COLO668 (cell line): ENCODE measurements at regions not wholly inside any gene's neighbourhood (a gene's known extent, or its start where the extent isn't known, plus 50 kb on each side); places are given as distances from the start of the nearest gene placed in this dataset.
A peak's percentile ranks its signal among the peaks of the same experiment; 100 is the strongest.
"Not testable (repeated sequence)": the region's sequence is repeated elsewhere in the genome, so short reads cannot be mapped to it uniquely, and the experiment has no call there.

Experiments used
- DNase-seq: peaks from one replicate; lab custom pipeline; 2025; ENCODE audit not compliant: unreplicated experiment; lab: John Stamatoyannopoulos, UW

DNA sequence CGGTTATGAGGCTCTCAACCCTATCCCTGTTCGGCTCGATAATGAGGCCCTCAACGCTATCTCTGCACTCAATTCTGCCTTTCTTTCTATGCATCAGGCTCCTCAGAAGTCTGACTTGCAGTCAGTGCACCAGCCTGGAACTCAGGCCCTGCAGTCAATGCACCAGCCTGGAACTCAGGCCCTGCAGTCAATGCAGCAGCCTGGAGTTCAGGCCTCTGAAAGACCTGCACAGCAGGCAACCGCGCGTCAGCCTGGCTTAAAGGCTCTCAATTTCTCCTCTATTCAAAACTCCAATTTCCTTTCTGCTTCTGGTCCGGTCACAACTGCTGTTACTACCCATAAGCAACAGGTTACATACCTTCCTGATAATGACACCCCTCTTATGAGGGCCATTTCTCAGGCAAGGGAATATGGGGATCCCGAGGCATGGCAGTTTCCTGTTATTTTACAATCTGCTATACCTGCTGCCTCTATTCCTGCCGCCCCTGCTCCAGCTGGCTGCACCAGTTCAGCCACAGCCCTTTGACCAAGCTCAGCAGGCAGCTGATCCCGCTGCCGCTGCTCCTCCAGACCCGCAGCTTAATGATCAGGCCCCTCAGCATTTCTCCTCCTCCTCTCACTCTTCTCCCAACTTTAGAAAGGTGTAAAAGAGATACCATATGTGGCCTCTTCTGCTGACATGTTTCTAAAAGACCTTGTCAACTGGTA is 933.6 kb upstream of the FANCL start:
- DNase-seq, result peak; percentile 23

DNA sequence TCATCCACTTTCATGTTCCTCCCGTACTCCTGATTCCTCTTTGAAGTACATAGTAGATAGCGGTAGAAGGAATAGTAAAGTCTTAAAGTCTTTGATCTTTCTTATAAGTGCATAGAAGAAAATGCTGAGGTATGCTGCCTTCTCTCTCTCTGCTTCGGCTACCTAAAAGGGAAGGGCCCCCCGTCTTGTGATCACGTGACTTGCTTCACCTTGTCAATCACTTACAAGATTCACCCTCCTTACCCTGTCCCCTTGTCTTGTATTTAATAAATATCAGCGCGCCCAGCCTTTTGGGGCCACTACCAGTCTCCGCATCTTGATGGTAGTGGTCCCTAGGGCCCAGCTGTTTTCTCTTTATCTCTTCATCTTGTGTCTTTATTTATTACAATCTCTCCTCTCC is 932.2 kb upstream of the FANCL start:
- no peak for DNase-seq

DNA sequence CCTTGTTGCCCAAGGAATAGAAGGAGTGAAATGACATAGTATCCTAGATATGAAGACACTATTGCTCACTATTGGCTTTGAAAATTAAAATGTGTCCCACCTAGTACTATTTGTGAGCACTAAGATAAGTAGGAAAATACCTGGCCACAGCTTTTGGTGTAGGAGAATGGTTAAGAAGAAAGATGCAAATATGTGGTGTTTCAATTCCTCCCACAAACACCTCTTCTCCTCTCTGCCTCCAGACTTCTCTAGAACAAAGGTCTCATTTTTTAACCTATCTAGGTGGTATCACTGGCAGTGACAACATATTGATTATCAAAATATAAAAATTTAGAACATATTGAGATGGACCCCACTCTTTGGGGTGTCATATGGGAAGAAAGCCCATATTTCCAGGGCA is 929.9 kb upstream of the FANCL start:
- no peak for DNase-seq

DNA sequence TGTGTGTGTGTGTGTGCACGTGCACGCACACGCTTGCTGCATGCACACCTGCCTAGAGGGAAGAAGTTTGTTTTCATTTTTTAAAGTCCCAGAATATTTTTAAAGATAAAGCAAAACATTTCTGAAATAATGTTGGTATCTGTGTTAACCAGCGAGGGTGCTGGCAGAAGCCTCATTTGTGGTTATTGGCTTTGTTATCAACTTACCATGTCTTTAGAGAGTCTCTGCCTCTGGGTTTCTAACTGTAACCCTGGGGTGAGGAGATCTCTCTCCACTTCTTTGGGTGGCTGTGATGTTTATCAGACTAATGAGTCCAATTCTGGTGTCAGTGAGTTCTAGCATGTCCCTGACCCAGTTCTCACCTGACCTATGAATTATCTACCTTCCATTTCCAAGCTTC is 927.6 kb upstream of the FANCL start:
- DNase-seq, result no peak

DNA sequence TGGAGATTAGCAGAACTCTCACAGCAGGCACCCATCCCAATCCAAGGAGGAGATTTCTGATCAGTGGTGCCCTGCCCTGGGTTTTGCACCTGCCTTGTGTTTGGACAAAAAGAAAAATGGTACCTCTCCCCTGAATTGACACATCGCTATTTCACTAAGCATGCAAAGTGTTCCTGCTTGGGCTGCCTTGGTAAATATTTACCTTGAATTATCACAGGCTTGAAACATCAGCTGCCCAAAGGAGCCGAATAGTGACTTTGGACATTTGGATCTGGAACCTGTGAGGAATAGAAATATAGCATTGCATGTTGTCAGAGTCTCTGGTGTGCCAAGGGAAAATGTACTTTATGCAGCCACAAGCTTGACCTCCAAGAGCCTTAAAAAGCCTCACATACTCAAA is 926.4 kb upstream of the FANCL start:
- DNase-seq, result peak; percentile 82

DNA sequence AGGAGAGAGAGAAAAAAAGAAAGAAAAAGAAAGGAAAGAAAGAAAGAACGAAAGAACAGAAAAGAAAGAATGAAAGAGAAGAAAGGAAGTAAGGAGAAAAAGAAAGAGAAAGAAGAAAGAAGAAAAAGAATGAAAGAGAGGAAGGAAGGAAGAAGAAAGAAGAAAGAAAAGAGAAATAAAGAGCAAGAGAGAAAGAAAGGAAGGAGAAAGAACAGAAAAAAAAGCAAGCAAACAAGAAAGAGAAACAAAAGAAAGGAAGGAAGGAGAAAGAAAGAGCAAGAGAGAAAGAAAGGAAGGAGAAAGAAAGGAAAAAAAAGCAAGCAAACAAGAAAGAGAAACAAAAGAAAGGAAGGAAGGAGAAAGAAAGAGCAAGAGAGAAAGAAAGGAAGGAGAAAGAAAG is 916.8 kb upstream of the FANCL start:
- DNase-seq, result not testable (repeated sequence)

DNA sequence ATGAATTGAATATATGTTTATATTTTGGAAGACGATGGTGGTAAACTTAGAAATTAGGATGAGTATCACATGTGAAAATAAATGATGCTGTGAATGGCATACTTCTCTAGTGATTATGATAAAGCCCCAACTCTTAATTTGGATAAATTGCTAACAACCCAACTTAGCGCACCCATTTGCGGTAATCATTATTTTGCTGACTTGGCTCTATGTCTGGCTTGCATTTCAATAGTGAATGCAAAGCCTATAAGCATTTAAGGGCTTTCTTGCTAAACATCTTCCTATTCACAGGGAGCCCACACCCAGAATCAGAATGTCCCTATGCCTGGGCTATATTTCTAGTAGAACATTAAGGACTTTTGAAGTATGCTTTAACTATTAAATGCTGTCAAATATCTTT is 910.7 kb upstream of the FANCL start:
- DNase-seq, result no peak

DNA sequence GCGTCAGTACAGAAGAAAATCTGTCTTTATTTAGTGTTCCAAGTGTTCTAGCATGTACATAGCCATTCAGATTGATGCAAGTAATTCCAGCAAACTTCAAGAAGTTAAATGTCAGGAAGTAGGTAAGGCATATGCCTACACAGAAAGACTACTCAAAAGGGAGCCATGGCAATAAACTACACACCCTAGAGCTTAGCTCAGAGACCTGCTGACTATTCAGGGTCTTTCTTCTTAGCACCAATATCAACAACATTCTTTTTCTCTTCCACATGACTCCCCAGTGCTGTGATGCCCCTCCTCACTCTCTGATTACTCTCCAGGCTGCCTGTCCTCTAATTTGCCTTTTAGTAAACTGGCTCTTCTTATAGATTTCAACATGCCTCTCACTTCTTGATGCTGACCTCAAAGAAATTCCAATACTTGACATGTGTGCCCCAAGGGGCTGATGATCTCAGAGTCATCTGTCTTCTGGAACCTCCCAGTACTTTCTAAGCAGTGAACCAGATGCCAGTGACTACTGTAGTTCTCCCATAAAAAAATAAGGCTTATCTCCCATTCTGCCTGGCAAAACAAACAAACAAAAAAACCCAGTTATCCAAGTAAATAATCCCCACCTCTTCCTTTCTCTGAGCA is 909.2 kb upstream of the FANCL start:
- no peak for DNase-seq

DNA sequence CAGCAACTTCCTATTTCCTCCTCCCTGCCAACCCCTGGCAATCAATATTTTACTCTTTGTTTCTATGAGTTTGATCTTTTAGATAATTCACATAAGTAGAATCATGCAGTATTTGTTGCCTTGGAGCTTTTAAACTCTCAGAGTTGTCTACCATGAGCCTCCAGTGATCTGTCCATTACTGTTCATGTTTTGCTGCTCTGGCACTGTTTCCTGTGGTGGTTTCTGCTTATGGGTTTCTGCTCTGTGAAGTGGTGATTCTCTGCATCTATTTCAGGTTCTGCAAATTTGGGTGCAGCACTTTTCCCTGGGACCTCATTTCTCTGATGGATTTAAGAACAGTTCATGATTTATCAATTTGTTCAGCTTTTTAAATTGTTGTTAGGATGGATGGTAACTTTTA is 908.1 kb upstream of the FANCL start:
- no peak for DNase-seq

DNA sequence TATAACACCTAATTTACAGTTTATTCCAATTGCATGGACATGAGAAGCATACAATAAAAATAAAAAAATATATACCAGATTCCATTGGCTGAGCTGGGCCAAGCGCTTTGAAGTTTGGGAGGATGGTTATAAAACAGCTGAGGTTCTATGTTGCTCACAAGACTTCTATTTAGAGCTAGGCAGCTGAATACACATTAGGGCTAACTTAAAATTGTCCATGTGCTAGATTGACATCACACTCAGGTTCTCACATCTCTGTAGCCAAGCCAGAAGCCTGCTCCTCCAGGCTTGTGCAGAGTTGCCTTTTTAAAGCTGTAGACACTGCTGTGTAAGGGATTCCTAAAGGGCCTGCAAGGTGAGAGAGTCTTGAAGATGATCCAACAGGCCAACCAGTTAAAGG is 871.1 kb upstream of the FANCL start:
- DNase-seq, result no peak

DNA sequence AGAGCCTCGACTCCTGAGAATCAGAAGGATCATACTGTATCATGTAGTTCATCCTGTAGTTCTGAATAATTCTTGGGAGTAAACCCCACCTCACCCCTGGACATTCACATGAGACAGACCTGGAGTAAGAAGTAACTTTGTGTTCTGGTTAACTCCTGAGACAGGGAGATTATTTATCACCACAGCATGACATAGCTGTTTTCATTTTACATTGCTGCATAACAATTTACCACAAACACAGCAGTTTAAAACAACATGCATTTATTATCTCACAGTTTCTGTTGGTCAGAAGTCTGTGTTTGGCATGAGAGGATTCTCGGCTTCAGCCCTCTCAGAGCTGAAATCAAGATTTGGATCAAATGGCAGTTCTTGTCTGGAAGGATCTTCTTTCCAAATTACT is 855.8 kb upstream of the FANCL start:
- no peak for DNase-seq

DNA sequence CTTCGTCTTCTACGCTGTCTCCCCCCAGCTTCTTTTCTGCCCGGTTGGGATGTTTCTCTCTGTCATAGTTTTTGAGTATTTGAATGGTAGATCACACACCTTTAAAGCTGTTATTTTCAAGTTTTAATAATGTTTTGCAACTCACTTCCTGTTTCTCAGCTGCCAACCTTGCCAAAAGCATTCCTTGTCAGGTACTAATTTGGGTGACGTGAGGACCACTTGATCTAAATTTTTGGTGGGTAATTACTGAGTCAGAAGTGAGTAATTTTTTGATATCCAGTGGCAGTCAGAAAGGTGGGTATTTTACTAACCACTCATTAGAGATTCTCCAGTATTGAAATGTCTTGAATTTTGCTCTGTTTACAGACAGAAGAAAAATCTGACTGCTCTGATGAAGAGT is 852.4 kb upstream of the FANCL start:
- no peak for DNase-seq

DNA sequence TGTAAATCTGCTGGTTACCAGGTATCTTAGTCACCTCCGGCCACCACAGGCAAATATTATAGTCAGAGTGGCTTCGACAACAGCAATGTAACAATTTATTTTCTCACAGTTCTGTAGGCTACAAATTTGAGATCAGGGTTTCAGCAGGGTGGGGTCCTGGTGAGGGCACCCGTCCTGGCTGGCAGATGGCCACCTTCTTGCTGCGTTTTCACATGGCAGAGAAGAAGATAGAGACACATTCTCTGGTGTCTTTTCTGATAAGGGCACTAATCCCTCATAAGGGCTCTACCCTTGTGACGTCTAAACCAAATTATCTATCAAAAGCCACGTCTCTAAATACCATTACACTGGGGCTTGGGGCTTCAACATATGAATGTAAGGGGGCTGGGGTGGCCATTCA is 843.2 kb upstream of the FANCL start:
- DNase-seq, result no peak

DNA sequence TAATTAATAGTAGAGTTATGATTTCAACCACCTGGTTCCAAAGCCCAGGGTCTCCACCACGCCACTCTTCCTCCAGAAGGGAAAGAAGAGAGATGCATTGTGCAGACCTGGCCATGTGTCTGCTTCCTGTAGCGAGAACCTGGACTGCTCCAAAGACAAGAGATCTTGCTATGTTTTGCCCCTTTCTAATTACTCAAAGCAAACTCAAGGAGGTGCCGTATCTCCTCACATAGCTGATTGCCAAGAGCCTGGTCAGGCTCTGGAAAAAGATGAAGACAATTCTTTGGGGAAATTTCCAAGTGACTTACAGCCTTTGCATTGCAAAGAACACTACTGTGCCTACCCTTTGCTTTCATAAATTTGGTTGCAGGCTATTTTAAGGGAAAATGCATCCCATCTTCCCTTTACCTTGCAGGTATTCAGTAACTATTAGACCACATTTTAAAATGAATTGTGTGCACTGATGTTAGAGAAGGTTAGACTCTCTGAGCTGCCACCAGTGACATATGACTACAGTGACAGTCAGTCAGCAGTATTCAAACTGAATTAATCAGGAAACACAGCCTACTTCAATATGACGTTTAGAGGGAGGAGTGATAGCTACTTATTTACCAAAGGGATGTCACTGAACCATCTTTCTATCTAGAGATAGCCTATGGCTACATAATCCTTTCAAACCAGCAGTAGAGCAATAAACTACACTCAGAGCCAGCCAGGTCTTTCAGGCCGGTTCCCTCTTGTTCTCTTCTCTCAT is 842.1 kb upstream of the FANCL start:
- no peak for DNase-seq

DNA sequence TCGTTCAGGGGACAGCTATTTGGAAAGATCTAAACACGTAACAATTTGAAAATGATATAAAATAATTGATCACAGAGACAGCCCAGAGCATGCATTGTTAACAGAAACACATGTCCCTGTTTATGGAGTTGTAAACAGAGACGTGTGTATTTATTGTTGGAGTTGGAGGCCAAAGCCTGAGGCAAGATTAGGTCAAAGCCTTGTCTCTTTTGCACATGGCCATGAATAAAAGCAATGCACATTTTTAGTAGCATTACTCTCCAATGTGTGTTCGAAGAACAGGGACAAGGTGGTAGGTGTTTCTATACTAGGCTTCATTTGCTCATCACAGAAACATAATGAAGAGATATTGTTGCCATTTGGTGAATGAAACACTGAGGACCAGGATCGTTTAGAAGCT is 841.5 kb upstream of the FANCL start:
- no peak for DNase-seq

DNA sequence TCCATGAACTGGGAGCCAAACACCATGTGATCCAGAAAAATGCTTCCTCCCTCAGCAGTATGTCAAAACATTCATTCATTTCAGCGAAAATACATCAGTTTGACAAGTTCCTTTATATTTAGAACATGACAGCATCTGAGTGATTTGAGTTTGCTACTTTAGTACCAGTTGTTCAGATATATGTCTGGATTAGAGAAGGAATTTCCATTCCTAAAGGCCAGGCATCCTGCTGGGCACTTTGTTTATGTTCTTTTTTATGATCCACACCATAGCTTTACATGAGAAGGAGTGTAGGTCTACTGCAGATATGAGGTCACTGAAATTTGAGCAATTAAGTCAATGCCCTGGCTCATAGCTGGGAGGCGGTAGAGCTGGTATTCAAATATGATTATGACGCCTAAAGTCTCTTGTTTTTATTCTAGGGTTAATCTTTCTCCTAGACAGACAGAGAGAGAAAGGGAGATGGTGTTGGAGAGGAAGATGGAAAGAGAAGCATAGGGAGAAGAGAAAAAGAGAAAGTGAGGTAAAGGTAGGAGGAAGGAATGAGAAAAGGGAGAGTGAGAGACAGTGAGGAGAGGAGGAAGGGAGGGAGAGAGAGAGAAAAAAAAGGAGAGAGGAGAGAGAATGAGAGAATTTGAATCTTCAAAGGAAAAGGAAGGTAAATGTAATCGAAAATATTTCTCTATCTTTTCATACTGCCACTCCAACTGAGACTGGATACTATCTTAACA is 839.5 kb upstream of the FANCL start:
- no peak for DNase-seq

DNA sequence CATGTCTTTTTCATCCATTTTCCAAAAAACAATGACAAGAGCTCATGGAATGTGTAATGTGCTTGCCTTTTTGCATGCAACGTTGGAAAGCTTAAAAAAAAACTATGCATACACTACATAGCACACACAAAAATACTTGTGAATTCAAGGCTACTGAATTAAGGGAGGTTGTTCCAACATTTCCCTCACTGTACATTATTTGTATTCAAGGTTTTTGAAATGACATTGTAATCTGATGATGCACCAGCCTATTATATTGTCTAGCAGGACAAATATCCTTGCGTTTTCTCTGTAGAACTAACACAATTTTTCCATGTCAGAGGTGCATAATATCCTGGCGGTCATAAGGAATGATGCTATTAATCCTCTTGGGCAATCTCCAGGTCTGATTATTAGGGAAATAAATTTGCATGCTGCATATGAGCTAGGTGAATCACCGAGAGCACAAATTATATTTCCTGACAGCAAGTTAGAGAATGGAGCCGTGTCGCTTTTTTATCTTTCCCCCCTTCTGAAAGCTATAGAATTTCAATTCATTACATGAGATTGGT is 836.9 kb upstream of the FANCL start:
- DNase-seq, result no peak

DNA sequence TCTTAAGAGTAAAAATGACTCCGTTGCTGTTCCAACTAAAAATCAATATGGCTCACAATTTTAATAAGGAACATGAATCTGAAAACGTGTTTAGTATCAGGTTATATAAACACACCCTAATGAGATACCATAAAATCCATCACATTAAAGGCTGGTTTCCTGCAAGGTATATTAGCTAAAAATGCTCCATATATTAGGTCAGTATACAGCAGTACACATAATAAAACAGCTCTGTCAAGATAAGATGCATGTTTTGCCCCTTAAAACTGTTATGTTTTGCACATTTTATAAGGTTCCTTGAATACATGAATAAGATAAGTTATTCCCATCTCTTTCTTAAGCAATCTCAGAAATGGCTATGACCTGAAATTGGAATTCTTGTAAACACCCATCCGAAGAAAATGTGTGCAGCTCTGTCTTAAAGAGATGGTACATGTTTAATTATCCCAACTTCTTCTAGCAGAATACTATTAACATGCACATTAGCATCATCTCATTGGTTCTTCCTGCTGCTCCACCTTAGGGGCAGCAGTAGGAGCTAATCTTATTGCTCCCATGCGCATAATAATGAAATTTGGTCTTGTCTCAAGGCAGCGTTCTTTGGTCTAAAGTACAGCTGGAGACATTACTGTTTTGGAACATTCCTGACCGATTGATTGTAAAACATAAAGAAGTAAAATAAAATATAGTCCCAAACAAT is 836.1 kb upstream of the FANCL start:
- no peak for DNase-seq

DNA sequence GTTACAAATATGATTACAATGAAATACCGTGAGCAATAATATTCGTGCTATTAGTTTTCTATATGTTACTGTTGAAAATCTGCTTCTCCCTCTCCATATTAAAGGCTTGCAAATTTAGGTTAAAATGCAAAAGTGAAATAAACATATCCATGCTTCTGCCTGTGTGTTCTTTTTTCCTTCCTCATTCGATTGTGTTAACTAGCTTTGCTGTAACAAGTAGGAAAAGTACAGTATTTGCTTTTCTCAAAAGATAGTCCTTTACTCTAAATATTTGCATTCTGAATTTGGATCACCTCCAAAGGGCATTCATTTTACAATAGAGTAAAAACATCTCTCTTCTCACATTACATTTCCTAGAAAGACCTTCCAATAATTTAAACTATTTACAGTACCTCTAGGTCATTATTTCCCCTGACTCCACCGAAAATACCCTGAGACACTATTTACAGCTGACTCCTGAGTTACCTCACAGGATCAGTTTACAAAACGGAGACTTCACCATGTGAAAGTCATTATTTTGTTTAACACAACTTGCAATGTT is 835.0 kb upstream of the FANCL start:
- no peak for DNase-seq

DNA sequence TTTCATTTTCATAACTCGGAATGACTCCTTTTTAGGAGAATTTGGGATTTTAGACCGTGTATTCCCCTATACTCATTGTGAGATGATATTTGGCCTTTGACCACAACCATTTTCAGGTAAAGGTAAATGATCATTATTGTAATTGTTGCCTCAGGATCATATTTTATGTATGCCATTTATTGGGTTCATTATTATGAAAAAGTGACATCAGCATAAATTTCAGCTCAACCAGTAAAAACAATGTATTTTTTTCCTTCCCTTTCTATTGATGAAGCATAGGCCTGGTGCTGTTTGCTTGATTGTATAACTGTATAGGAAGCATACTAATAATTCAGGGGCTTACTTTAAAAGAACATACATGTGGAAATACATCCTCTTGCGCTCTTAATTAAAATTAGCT is 832.9 kb upstream of the FANCL start:
- no peak for DNase-seq

DNA sequence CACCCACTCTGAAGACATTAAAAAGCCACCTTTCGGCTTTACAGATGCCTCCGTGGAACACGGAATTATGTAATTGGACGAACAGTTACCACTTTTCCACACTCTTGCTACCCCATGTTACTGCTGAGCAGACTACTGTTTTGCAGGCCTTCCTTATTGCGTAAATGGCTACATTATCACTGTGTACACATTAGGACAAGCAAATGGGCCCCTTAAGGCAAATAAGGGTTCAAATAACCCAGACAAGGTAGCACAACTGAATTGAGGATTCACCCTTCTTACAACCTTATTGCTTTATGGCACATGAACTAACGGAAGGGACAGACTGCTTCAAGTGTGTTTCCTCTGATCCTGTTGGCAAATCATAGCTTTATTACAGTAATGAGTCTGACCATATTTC is 832.2 kb upstream of the FANCL start:
- DNase-seq, result no peak
